ENCODE measurements at regions not wholly inside any gene's neighbourhood (a gene's known extent, or its start where the extent isn't known, plus 50 kb on each side); places are given as distances from the start of the nearest gene placed in this dataset.

GRCh38 chr4:129974730-129975129 is 878.8 kb downstream of the C4orf33 start:
- TF ChIP-seq POLR2AphosphoS5 (IDR thresholded peaks at IDR 0.05; ENCODE audit: insufficient read depth in 1 of 2, low read depth in 1 of 2) (no peak), CTCF (IDR thresholded peaks at IDR 0.05) (no peak), POLR2A (IDR thresholded peaks at IDR 0.05) (no peak)

All from vagina (tissue), 2 donors.